ENCODE measurements at regions not wholly inside any gene's neighbourhood (a gene's known extent, or its start where the extent isn't known, plus 50 kb on each side); places are given as distances from the start of the nearest gene placed in this dataset.

DNA sequence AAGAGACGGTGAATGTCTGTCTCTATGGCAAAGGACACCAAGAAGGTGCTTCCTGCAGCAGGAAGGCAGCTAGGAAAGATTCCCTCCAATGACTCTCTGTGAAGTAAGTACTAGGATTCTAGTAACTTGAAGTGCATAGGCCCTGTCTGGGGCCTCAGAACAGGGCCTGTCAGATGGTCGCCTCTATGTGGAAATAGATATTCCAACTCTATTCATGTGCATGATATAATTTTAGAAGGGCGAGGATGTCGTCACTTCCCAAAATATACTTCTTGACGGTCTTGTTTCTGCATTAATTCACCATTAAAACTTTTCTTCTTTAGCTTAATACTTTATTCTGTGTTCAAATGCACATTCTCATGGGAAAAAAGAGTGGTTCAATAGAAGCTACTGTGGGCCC lies 167.0 kb downstream of the TLE3 start:
- TF ChIP-seq, protein P1, sequence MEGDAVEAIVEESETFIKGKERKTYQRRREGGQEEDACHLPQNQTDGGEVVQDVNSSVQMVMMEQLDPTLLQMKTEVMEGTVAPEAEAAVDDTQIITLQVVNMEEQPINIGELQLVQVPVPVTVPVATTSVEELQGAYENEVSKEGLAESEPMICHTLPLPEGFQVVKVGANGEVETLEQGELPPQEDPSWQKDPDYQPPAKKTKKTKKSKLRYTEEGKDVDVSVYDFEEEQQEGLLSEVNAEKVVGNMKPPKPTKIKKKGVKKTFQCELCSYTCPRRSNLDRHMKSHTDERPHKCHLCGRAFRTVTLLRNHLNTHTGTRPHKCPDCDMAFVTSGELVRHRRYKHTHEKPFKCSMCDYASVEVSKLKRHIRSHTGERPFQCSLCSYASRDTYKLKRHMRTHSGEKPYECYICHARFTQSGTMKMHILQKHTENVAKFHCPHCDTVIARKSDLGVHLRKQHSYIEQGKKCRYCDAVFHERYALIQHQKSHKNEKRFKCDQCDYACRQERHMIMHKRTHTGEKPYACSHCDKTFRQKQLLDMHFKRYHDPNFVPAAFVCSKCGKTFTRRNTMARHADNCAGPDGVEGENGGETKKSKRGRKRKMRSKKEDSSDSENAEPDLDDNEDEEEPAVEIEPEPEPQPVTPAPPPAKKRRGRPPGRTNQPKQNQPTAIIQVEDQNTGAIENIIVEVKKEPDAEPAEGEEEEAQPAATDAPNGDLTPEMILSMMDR (IDR thresholded peaks at IDR 0.05) = no peak
- TF ChIP-seq, protein P2, sequence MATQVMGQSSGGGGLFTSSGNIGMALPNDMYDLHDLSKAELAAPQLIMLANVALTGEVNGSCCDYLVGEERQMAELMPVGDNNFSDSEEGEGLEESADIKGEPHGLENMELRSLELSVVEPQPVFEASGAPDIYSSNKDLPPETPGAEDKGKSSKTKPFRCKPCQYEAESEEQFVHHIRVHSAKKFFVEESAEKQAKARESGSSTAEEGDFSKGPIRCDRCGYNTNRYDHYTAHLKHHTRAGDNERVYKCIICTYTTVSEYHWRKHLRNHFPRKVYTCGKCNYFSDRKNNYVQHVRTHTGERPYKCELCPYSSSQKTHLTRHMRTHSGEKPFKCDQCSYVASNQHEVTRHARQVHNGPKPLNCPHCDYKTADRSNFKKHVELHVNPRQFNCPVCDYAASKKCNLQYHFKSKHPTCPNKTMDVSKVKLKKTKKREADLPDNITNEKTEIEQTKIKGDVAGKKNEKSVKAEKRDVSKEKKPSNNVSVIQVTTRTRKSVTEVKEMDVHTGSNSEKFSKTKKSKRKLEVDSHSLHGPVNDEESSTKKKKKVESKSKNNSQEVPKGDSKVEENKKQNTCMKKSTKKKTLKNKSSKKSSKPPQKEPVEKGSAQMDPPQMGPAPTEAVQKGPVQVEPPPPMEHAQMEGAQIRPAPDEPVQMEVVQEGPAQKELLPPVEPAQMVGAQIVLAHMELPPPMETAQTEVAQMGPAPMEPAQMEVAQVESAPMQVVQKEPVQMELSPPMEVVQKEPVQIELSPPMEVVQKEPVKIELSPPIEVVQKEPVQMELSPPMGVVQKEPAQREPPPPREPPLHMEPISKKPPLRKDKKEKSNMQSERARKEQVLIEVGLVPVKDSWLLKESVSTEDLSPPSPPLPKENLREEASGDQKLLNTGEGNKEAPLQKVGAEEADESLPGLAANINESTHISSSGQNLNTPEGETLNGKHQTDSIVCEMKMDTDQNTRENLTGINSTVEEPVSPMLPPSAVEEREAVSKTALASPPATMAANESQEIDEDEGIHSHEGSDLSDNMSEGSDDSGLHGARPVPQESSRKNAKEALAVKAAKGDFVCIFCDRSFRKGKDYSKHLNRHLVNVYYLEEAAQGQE (IDR thresholded peaks at IDR 0.05; ENCODE audit: insufficient read depth in 1 of 2, low read depth in 2 of 2, low read length in 1 of 2) = no peak
